HepG2 (cell line): ENCODE measurements at regions not wholly inside any gene's neighbourhood (a gene's known extent, or its start where the extent isn't known, plus 50 kb on each side); places are given as distances from the start of the nearest gene placed in this dataset.

Source experiments
- ATAC-seq: fragments of 200-7000 bp; cut with Tn5 transposase; 3 replicates; pipeline ENCODE4 v1.9.1; 2020; ENCODE audit warnings: mild to moderate bottlenecking, moderate library complexity
- BruUV-seq: library from RNA; stranded (reverse); fragments of 400-500 nt; replicated peaks from 2 replicates; lab custom pipeline; 2021; lab: Mats Ljungman, UMichigan
- CTCF ChIA-PET: fragments of 300-600 bp; formaldehyde crosslinking; extraction: SDS; loops from one replicate; lab custom pipeline; 2021; ENCODE audit warnings: low total read pairs, inconsistent platforms, low intra/inter-chr PET ratio; lab: Yijun Ruan, JAX
- POLR2A ChIA-PET: fragments of 350-600 bp; sonication (Branson Sonifier 250); formaldehyde crosslinking; loops from one replicate; lab custom pipeline; 2020; ENCODE audit warnings: antibody characterized with exemption, inconsistent platforms; lab: Yijun Ruan, JAX
- DNase-seq: peaks from one replicate; pipeline ENCODE4 v3.0.0-alpha.2; 2015; ENCODE audit warnings: low spot score
- FAIRE-seq: peaks from 3 replicates; lab custom pipeline; 2011; peaks lifted over from hg19 to GRCh38; lab: Jason Lieb, UNC
- H2AFZ ChIP-seq: one replicate; pipeline ENCODE4 v1.6.1; 2011; ENCODE audit warnings: low read length, inconsistent platforms
- H3K27ac ChIP-seq: fragments of 300-600 bp; 3 replicates; pipeline ENCODE4 v1.8.0; 2011; ENCODE audit warnings: mixed run types, mild to moderate bottlenecking, mixed read lengths, low read length, inconsistent platforms; ENCODE audit not compliant: insufficient read depth; ENCODE audit errors: extremely low read length
- H3K27me3 ChIP-seq, 2 experiments: fragments of 200-600 bp in 1 of 2; 2 replicates in 1 of 2; 3 replicates in 1 of 2; pipeline versions ENCODE4 v1.6.0 to v1.8.0; 2011; ENCODE audit warnings: low read length in 2 of 2, mild to moderate bottlenecking in 2 of 2, moderate library complexity in 2 of 2, inconsistent platforms in 1 of 2; ENCODE audit not compliant: insufficient read depth in 2 of 2, control insufficient read depth in 1 of 2
- H3K36me3 ChIP-seq, 2 experiments: fragments of 200-600 bp in 1 of 2; replicated peaks in 1 of 2; 2 replicates in 1 of 2; 3 replicates in 1 of 2; pipeline versions ENCODE4 v1.5.1 to v1.8.0; 2011; ENCODE audit warnings: low read length in 2 of 2, inconsistent platforms in 1 of 2; ENCODE audit not compliant: insufficient read depth in 2 of 2, control insufficient read depth in 1 of 2
- H3K4me1 ChIP-seq: 2 replicates; pipeline ENCODE4 v1.5.1; 2012; ENCODE audit warnings: low read length, inconsistent platforms; ENCODE audit not compliant: insufficient read depth
- H3K4me2 ChIP-seq: 2 replicates; pipeline ENCODE4 v1.6.0; 2011; ENCODE audit warnings: low read depth, low read length, inconsistent platforms
- H3K4me3 ChIP-seq, 3 experiments: fragments of 200-600 bp in 1 of 3; sonication (generic), shearing (Covaris generic) in 1 of 3; replicated peaks in 1 of 3; 2 replicates each; pipeline ENCODE4 v1.5.1; 2011 to 2016; ENCODE audit warnings: low read length in 3 of 3, inconsistent platforms in 2 of 3, low read depth in 2 of 3, mild to moderate bottlenecking in 2 of 3, control low read depth in 1 of 3, mixed read lengths in 1 of 3; ENCODE audit not compliant: insufficient read depth in 1 of 3
- H3K79me2 ChIP-seq: one replicate; pipeline ENCODE4 v1.6.1; 2011; ENCODE audit warnings: low read length, inconsistent platforms; ENCODE audit not compliant: insufficient read depth
- H3K9ac ChIP-seq: 2 replicates; pipeline ENCODE4 v1.6.0; 2011; ENCODE audit warnings: mild to moderate bottlenecking, low read depth, low read length, inconsistent platforms; ENCODE audit not compliant: insufficient read depth
- H3K9me3 ChIP-seq: 2 replicates; pipeline ENCODE4 v1.5.1; 2012; ENCODE audit warnings: mild to moderate bottlenecking, low read length
- H4K20me1 ChIP-seq: 2 replicates; pipeline ENCODE4 v1.6.0; 2011; ENCODE audit warnings: inconsistent platforms, mild to moderate bottlenecking, low read length, moderate library complexity; ENCODE audit not compliant: insufficient read depth
- ESRRA ChIP-seq: sonication (generic); formaldehyde crosslinking; IDR thresholded peaks from 2 replicates; pipeline ENCODE4 v1.5.1; 2020; ENCODE audit warnings: mild to moderate bottlenecking, low read depth, missing genetic modification reagents
- MLLT10 ChIP-seq: sonication (generic); formaldehyde crosslinking; IDR thresholded peaks from 2 replicates; pipeline ENCODE4 v1.4.0; 2020; ENCODE audit warnings: missing genetic modification reagents
- ZC3H4 ChIP-seq: sonication (generic); formaldehyde crosslinking; IDR thresholded peaks from 2 replicates; pipeline ENCODE4 v1.4.0; 2020; ENCODE audit warnings: missing genetic modification reagents, borderline replicate concordance
- ZFAT ChIP-seq: sonication (generic); formaldehyde crosslinking; conservative IDR thresholded peaks from 2 replicates; pipeline ENCODE4 v1.8.1; 2023; ENCODE audit warnings: missing genetic modification reagents, inconsistent platforms
- ZFP36L2 ChIP-seq: sonication (generic); formaldehyde crosslinking; IDR thresholded peaks from 2 replicates; pipeline ENCODE4 v1.4.0; 2020; ENCODE audit warnings: missing genetic modification reagents
- ZGPAT ChIP-seq: IDR thresholded peaks from 2 replicates; pipeline ENCODE4 v1.6.1; 2016; ENCODE audit warnings: mild to moderate bottlenecking
- ZNF34 ChIP-seq: sonication (generic); formaldehyde crosslinking; IDR thresholded peaks from 2 replicates; pipeline ENCODE4 v1.4.0; 2020; ENCODE audit warnings: mild to moderate bottlenecking, missing genetic modification reagents, borderline replicate concordance
- ZNF629 ChIP-seq: sonication (generic); formaldehyde crosslinking; conservative IDR thresholded peaks from 2 replicates; pipeline ENCODE4 v1.5.0; 2020; ENCODE audit warnings: missing genetic modification reagents
- ZNF678 ChIP-seq: sonication (generic); formaldehyde crosslinking; IDR thresholded peaks from 2 replicates; pipeline ENCODE4 v1.4.0; 2020; ENCODE audit warnings: mild to moderate bottlenecking, missing genetic modification reagents
- ZNF761 ChIP-seq: sonication (generic); formaldehyde crosslinking; conservative IDR thresholded peaks from 2 replicates; pipeline ENCODE4 v1.4.0; 2020; ENCODE audit warnings: mild to moderate bottlenecking, missing genetic modification reagents
- ZNF766 ChIP-seq: sonication (generic); formaldehyde crosslinking; IDR thresholded peaks from 2 replicates; pipeline ENCODE4 v1.5.0; 2020; ENCODE audit warnings: missing genetic modification reagents, borderline replicate concordance
- WGBS: methylation state at CpG from one replicate; pipeline ENCODE4 v1.1.6; 2017; ENCODE audit warnings: low lambda C conversion rate; 5-methylcytosine and 5-hydroxymethylcytosine counted together
- in situ Hi-C: cut with HindIII; loops from 2 replicates; pipeline ENCODE4 v1.10.0; 2017; ENCODE audit warnings: low pct_unique_long_range_greater_than_20kb; ENCODE audit not compliant: extremely low pct_ligation_motif_present
- intact Hi-C: fragments of 100-400 bp; cut with micrococcal nuclease; formaldehyde crosslinking; loops from one replicate; pipeline ENCODE4 v1.10.0; 2022; ENCODE audit not compliant: unreplicated experiment

GRCh38 chr19:28154077-28154476, 1058.9 kb downstream of the UQCRFS1 start:
- H3K36me3 ChIP-seq = no peaks in the 10 kb centered on the region
- no peak overlapping the region for H3K27ac ChIP-seq
- intact Hi-C loops (no loop called here), in situ Hi-C loops (no loop called here)
- H3K9ac ChIP-seq = no peak overlapping the region
- H2AFZ ChIP-seq = no peak overlapping the region
- H3K27me3 ChIP-seq = no peaks in the 10 kb centered on the region
- no peak overlapping the region for H3K4me3 ChIP-seq
- no peaks in the 10 kb centered on the region for H3K79me2 ChIP-seq
- H3K4me2 ChIP-seq = no peak overlapping the region
- H4K20me1 ChIP-seq = no peaks in the 10 kb centered on the region
- WGBS = 0% methylated on average over 2 of the region's 2 CpGs
- no peak for FAIRE-seq
- no TSS peak for BruUV-seq
- H3K9me3 ChIP-seq = peaks cover 92% of the 10 kb centered on the region
- POLR2A ChIA-PET = no interaction called here
- no peak for ATAC-seq
- no peak for DNase-seq
- no peak for TF ChIP-seq ZNF34 (CRISPR knock-in tag)
- no peak for TF ChIP-seq MLLT10
- TF ChIP-seq ZC3H4 (CRISPR knock-in tag) = no peak
- TF ChIP-seq ZNF629 (CRISPR knock-in tag) = no peak
- TF ChIP-seq, all 625 proteins: peak for 0
- H3K4me1 ChIP-seq = no peaks in the 10 kb centered on the region
- CTCF ChIA-PET = no interaction called here

- no peaks in the 10 kb centered on the region for H3K79me2 ChIP-seq
- no peak overlapping the region for H3K9ac ChIP-seq
- FAIRE-seq (no peak), ATAC-seq (no peak), DNase-seq (no peak)
- TF ChIP-seq ESRRA (CRISPR knock-in tag) = no peak
- TF ChIP-seq ZNF766 (CRISPR knock-in tag) = no peak
- no peak for TF ChIP-seq ZFAT (CRISPR knock-in tag)
- TF ChIP-seq ZGPAT (CRISPR knock-in tag) = no peak
- TF ChIP-seq ZFP36L2 = no peak
- no peak for TF ChIP-seq ZNF678 (CRISPR knock-in tag)
- no peak for TF ChIP-seq ZNF761 (CRISPR knock-in tag)
- ChIA-PET POLR2A (no interaction called here), CTCF (no interaction called here)
- H4K20me1 ChIP-seq = no peaks in the 10 kb centered on the region
- H2AFZ ChIP-seq = no peak overlapping the region
- H3K27ac ChIP-seq = no peak overlapping the region
- 7% methylated on average over 3 of the region's 3 CpGs for WGBS
- in situ Hi-C loops = no loop called here
- no peaks in the 10 kb centered on the region for H3K27me3 ChIP-seq
- H3K4me2 ChIP-seq = no peak overlapping the region
- intact Hi-C loops = no loop called here
- H3K36me3 ChIP-seq = no peaks in the 10 kb centered on the region
- H3K4me3 ChIP-seq = no peak overlapping the region
- H3K4me1 ChIP-seq = no peaks in the 10 kb centered on the region
- BruUV-seq = no TSS peak
- H3K9me3 ChIP-seq = peaks cover 92% of the 10 kb centered on the region
Measured at GRCh38 chr19:28153123-28153522, 1059.8 kb downstream of the UQCRFS1 start.
